Mesenchymal stem cell (in vitro differentiated cells and primary cell): ENCODE measurements at regions not wholly inside any gene's neighbourhood (a gene's known extent, or its start where the extent isn't known, plus 50 kb on each side); places are given as distances from the start of the nearest gene placed in this dataset.
A peak's percentile ranks its signal among the peaks of the same experiment; 100 is the strongest.
"Not testable (repeated sequence)": the region's sequence is repeated elsewhere in the genome, so short reads cannot be mapped to it uniquely, and the experiment has no call there.

Experiments used
- DNase-seq: peaks from one replicate; pipeline ENCODE4 v3.0.0-alpha.2; 2013
- H2AFZ ChIP-seq: one replicate; pipeline ENCODE4 v1.6.1; 2013; ENCODE audit warnings: low read depth, mild to moderate bottlenecking, control low read depth, inconsistent platforms, low read length, moderate library complexity
- H2AK5ac ChIP-seq: 2 replicates; pipeline ENCODE4 v1.6.1; 2013; ENCODE audit warnings: low read length, moderate library complexity, mild to moderate bottlenecking, inconsistent platforms; ENCODE audit not compliant: severe bottlenecking
- H2BK120ac ChIP-seq: one replicate; pipeline ENCODE4 v1.6.1; 2013; ENCODE audit warnings: low read depth, mild to moderate bottlenecking, inconsistent platforms, low read length, moderate library complexity
- H2BK12ac ChIP-seq, 2 experiments: one replicate each; pipeline ENCODE4 v1.6.1; 2013; ENCODE audit warnings: inconsistent platforms in 2 of 2, low read length in 2 of 2, mild to moderate bottlenecking in 2 of 2, moderate library complexity in 2 of 2, control low read depth in 1 of 2
- H2BK15ac ChIP-seq: one replicate; pipeline ENCODE4 v1.6.1; 2013; ENCODE audit warnings: mild to moderate bottlenecking, low read depth, inconsistent platforms; ENCODE audit not compliant: poor library complexity, severe bottlenecking
- H2BK5ac ChIP-seq: 2 replicates; pipeline ENCODE4 v1.6.1; 2013; ENCODE audit warnings: low read depth, mild to moderate bottlenecking, low read length, control low read depth, inconsistent platforms; ENCODE audit not compliant: poor library complexity, severe bottlenecking
- H3K14ac ChIP-seq, 2 experiments: one replicate each; pipeline ENCODE4 v1.6.1; 2013; ENCODE audit warnings: inconsistent platforms in 2 of 2, low read length in 2 of 2, control low read depth in 1 of 2, mild to moderate bottlenecking in 1 of 2, moderate library complexity in 1 of 2
- H3K18ac ChIP-seq, 2 experiments: one replicate each; pipeline ENCODE4 v1.6.1; 2013; ENCODE audit warnings: inconsistent platforms in 2 of 2, low read length in 2 of 2, control low read depth in 1 of 2, low read depth in 1 of 2, mild to moderate bottlenecking in 1 of 2
- H3K23ac ChIP-seq, 2 experiments: one replicate each; pipeline ENCODE4 v1.6.1; 2013; ENCODE audit warnings: inconsistent platforms in 2 of 2, low read length in 2 of 2, mild to moderate bottlenecking in 2 of 2, moderate library complexity in 2 of 2, control low read depth in 1 of 2
- H3K27ac ChIP-seq: 2 replicates; pipeline ENCODE4 v1.5.1; 2013; ENCODE audit warnings: mild to moderate bottlenecking, moderate library complexity, low read length, control low read depth, inconsistent platforms; ENCODE audit not compliant: poor library complexity, severe bottlenecking
- H3K27me3 ChIP-seq, 2 experiments: 2 replicates each; pipeline versions ENCODE4 v1.6.1 to v1.7.0; 2013; ENCODE audit warnings: low read length in 2 of 2, mild to moderate bottlenecking in 2 of 2, moderate library complexity in 2 of 2, control low read depth in 1 of 2, inconsistent platforms in 1 of 2; ENCODE audit not compliant: control insufficient read depth in 1 of 2, insufficient read depth in 1 of 2
- H3K36me3 ChIP-seq, 2 experiments: 2 replicates each; pipeline versions ENCODE4 v1.6.1 to v1.7.0; 2013; ENCODE audit warnings: low read length in 2 of 2, control low read depth in 1 of 2, inconsistent platforms in 1 of 2, low read depth in 1 of 2, mild to moderate bottlenecking in 1 of 2; ENCODE audit not compliant: insufficient read depth in 2 of 2, control insufficient read depth in 1 of 2
- H3K4ac ChIP-seq, 2 experiments: one replicate each; pipeline ENCODE4 v1.6.1; 2013; ENCODE audit warnings: inconsistent platforms in 2 of 2, low read length in 2 of 2, mild to moderate bottlenecking in 2 of 2, moderate library complexity in 2 of 2, control low read depth in 1 of 2, low read depth in 1 of 2
- H3K4me1 ChIP-seq: 2 replicates; pipeline ENCODE4 v1.6.1; 2013; ENCODE audit warnings: low read depth, low read length, control low read depth; ENCODE audit not compliant: control insufficient read depth, insufficient read depth
- H3K4me2 ChIP-seq: 2 replicates; pipeline ENCODE4 v1.6.1; 2013; ENCODE audit warnings: low read length, mild to moderate bottlenecking, inconsistent platforms; ENCODE audit not compliant: poor library complexity, severe bottlenecking
- H3K4me3 ChIP-seq, 2 experiments: 2 replicates each; pipeline versions ENCODE4 v1.5.1 to v1.7.0; 2013; ENCODE audit warnings: low read length in 2 of 2, mild to moderate bottlenecking in 2 of 2, control low read depth in 1 of 2, low read depth in 1 of 2; ENCODE audit not compliant: insufficient read depth in 1 of 2
- H3K79me1 ChIP-seq: replicated peaks from 2 replicates; pipeline ENCODE4 v1.6.1; 2013; ENCODE audit warnings: mild to moderate bottlenecking, control low read depth, low read length, inconsistent platforms; ENCODE audit not compliant: poor library complexity, severe bottlenecking
- H3K9ac ChIP-seq: 2 replicates; pipeline ENCODE4 v1.7.0; 2013; ENCODE audit warnings: mild to moderate bottlenecking, low read length, moderate library complexity
- H3K9me3 ChIP-seq: 2 replicates; pipeline ENCODE4 v1.7.0; 2013; ENCODE audit warnings: mild to moderate bottlenecking, low read length; ENCODE audit not compliant: control insufficient read depth
- H4K8ac ChIP-seq: one replicate; pipeline ENCODE4 v1.6.1; 2013; ENCODE audit warnings: inconsistent platforms, mild to moderate bottlenecking, low read length, moderate library complexity
- H4K91ac ChIP-seq: one replicate; pipeline ENCODE4 v1.6.1; 2013; ENCODE audit warnings: mild to moderate bottlenecking, low read length, inconsistent platforms
- WGBS: methylation state at CpG from one replicate; pipeline ENCODE4 v1.1.7; 2013; ENCODE audit warnings: mixed read lengths; 5-methylcytosine and 5-hydroxymethylcytosine counted together

DNA sequence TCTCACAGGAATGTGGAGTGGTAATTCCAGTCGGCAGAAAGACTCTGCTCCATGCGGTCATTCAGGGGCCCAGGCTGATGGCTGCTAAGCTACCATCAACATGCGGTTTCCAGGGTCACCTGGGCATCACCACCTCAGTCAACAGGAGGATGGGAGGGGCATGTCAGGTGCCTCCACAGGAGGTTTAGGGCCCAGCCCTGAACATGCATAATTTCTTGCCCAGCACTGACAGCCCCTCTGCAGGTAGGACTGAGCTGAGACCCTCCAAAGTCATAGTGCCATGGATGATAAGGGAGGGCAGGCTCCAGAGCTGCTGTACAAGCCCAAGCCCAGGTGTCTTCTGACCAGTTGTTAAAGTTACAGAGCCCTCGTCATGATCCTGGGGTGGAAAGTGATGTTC, 244.0 kb upstream of the SFSWAP start:
- H3K9me3 ChIP-seq = no peaks in the 10 kb centered on the region
- H3K79me1 ChIP-seq = no peaks in the 10 kb centered on the region
- H3K4me3 ChIP-seq = no peak overlapping the region
- no peak overlapping the region for H3K4me2 ChIP-seq
- H4K91ac ChIP-seq = no peak overlapping the region
- no peaks in the 10 kb centered on the region for H3K4me1 ChIP-seq
- H2BK15ac ChIP-seq = no peak overlapping the region
- H3K4ac ChIP-seq = no peak overlapping the region
- no peak overlapping the region for H4K8ac ChIP-seq
- H2AFZ ChIP-seq = no peak overlapping the region
- no peak overlapping the region for H2AK5ac ChIP-seq
- no peak overlapping the region for H2BK120ac ChIP-seq
- H3K14ac ChIP-seq = no peak overlapping the region
- no peaks in the 10 kb centered on the region for H3K27me3 ChIP-seq
- no peak overlapping the region for H2BK5ac ChIP-seq
- no peak for DNase-seq
- no peaks in the 10 kb centered on the region for H3K36me3 ChIP-seq
- H3K27ac ChIP-seq = no peak overlapping the region
- H3K23ac ChIP-seq = no peak overlapping the region
- no peak overlapping the region for H3K18ac ChIP-seq
- no peak overlapping the region for H3K9ac ChIP-seq
- WGBS = 85% methylated on average over 4 of the region's 4 CpGs
- no peak overlapping the region for H2BK12ac ChIP-seq

DNA sequence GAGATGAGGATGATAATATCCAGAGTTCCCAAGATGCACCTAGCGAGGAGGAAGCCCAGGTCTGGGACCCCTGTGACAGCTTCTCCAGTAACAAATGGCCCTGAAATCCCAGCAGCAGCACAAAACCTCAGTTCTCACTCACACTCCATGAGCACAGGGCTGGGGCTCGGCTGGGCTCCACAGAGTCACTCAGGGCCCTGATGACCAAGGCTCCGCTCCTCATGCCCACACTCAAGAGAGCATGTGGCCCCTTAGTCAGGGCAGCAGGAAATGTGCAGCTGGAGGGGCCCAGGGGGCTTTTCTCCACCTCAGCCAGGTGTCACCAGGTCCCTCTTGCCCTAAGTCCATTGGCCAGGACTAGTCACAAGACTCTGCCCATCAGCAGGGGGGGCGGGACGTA, 242.7 kb upstream of the SFSWAP start:
- no peak overlapping the region for H3K4me2 ChIP-seq
- H3K14ac ChIP-seq = no peak overlapping the region
- H4K8ac ChIP-seq = no peak overlapping the region
- H2AFZ ChIP-seq = no peak overlapping the region
- H3K9me3 ChIP-seq = no peaks in the 10 kb centered on the region
- no peak overlapping the region for H2BK15ac ChIP-seq
- no peaks in the 10 kb centered on the region for H3K36me3 ChIP-seq
- no peak overlapping the region for H3K27ac ChIP-seq
- H2AK5ac ChIP-seq = no peak overlapping the region
- no peaks in the 10 kb centered on the region for H3K27me3 ChIP-seq
- H3K4me3 ChIP-seq = no peak overlapping the region
- H3K4me1 ChIP-seq = no peaks in the 10 kb centered on the region
- no peak overlapping the region for H3K23ac ChIP-seq
- H2BK120ac ChIP-seq = no peak overlapping the region
- H4K91ac ChIP-seq = no peak overlapping the region
- WGBS = 53% methylated on average over 3 of the region's 5 CpGs
- H3K79me1 ChIP-seq = no peaks in the 10 kb centered on the region
- H3K18ac ChIP-seq = no peak overlapping the region
- H3K9ac ChIP-seq = no peak overlapping the region
- DNase-seq = no peak
- H3K4ac ChIP-seq = no peak overlapping the region
- no peak overlapping the region for H2BK5ac ChIP-seq
- no peak overlapping the region for H2BK12ac ChIP-seq

DNA sequence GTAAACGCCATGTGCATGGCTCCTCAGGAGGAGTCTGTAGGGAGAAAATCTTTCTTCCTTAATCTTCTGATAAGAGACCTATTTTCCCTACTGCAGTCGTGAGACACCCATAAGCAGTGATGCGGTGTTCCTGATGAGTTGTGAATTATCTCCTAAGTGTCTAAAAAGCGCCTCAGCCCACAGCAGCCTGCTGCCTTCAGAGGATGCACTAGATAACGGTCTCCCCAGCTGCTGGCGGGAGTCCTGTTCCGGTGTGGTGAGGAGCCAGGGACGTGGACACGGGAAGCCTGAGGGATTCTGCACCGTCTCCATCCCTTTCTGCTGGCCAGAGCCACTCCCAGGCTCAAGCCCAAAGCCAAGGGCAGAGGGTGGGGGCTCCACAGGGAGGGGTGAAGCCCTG, 240.9 kb upstream of the SFSWAP start:
- H2AFZ ChIP-seq, H2BK5ac ChIP-seq, H3K4ac ChIP-seq, H3K27ac ChIP-seq, H4K8ac ChIP-seq, H3K79me1 ChIP-seq, H3K14ac ChIP-seq, H2BK12ac ChIP-seq, H2AK5ac ChIP-seq, H3K9me3 ChIP-seq, H3K23ac ChIP-seq, H4K91ac ChIP-seq, H3K4me3 ChIP-seq, H3K27me3 ChIP-seq, H2BK120ac ChIP-seq, H3K36me3 ChIP-seq, DNase-seq, H3K18ac ChIP-seq, H3K4me1 ChIP-seq, H3K9ac ChIP-seq, H3K4me2 ChIP-seq, H2BK15ac ChIP-seq: not testable (repeated sequence)
- WGBS = no CpG with 5 or more reads among the region's 10 CpGs

DNA sequence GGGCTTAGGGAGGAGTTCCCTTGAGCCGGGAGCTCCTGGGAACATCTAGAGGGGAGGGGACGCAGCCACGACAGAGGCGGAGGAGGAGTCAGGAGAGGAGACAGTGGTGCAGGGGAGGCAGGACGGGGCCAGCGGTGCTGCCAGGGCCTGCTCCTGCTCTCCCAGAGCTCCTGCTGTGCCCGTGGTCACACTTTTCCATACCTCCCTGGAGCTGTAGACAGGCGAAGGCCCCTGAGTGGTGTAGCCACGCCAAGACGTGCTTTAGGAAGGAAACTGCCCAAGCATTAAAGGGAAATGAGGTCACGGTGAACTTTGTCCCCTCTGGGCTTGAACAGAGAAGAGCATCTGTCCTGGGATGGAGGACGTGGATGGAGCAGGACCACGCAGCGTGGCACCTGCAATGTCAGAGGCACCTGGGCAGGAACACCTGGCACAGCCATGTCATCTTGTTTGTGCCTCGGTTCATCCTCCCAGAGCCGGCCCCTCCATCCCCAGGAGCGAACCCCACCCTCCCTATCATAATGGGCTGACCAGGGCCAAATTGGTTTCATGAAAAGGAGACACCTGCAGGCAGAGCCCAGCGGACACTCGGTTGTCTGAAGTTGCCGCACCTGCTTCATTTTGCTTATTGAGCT, 239.5 kb upstream of the SFSWAP start:
- Histone ChIP-seq H2AK5ac (no peak overlapping the region), H3K4me1 (no peaks in the 10 kb centered on the region), H2BK15ac (no peak overlapping the region), H3K9me3 (no peaks in the 10 kb centered on the region), H3K4me2 (no peak overlapping the region), H3K79me1 (no peaks in the 10 kb centered on the region), H2BK12ac (no peak overlapping the region), H2AFZ (no peak overlapping the region), H3K4me3 (no peak overlapping the region), H3K36me3 (no peaks in the 10 kb centered on the region), H3K14ac (no peak overlapping the region), H3K18ac (no peak overlapping the region), H3K9ac (no peak overlapping the region), H3K27me3 (peaks cover 0 to 5% of the 10 kb centered on the region in 2 experiments), H4K8ac (no peak overlapping the region), H3K4ac (no peak overlapping the region), H4K91ac (peak overlapping the region; percentile 39), H3K23ac (no peak overlapping the region), H2BK5ac (no peak overlapping the region), H2BK120ac (no peak overlapping the region), H3K27ac (no peak overlapping the region)
- no peak for DNase-seq
- 67% methylated on average over 19 of the region's 20 CpGs for WGBS
